DOHH2 (cell line): ENCODE measurements at regions not wholly inside any gene's neighbourhood (a gene's known extent, or its start where the extent isn't known, plus 50 kb on each side); places are given as distances from the start of the nearest gene placed in this dataset.

ENCODE experiments used
- H3F3A ChIP-seq: fragments of 200-600 bp; sonication (generic), shearing (Covaris generic); 2 replicates; pipeline ENCODE4 v1.6.0; 2016; ENCODE audit warnings: antibody characterized with exemption, mild to moderate bottlenecking; ENCODE audit not compliant: control insufficient read depth, insufficient read depth
- H3K27ac ChIP-seq: fragments of 200-600 bp; sonication (generic); 2 replicates; pipeline ENCODE4 v1.5.1; 2014; ENCODE audit warnings: low read depth, mild to moderate bottlenecking, low read length, moderate library complexity
- H3K27me3 ChIP-seq: fragments of 200-600 bp; sonication (generic); 2 replicates; pipeline ENCODE4 v1.6.1; 2014; ENCODE audit warnings: mild to moderate bottlenecking, low read length, mixed read lengths; ENCODE audit not compliant: control insufficient read depth
- H3K36me3 ChIP-seq: fragments of 200-600 bp; sonication (generic); 2 replicates; pipeline ENCODE4 v1.6.1; 2014; ENCODE audit warnings: mild to moderate bottlenecking, low read length, moderate library complexity, mixed read lengths; ENCODE audit not compliant: control insufficient read depth
- H3K4me1 ChIP-seq: fragments of 200-600 bp; sonication (generic); 2 replicates; pipeline ENCODE4 v1.6.1; 2014; ENCODE audit warnings: mild to moderate bottlenecking, low read length, mixed read lengths; ENCODE audit not compliant: control insufficient read depth
- H3K4me2 ChIP-seq: fragments of 200-600 bp; sonication (generic); 2 replicates; pipeline ENCODE4 v1.6.0; 2014; ENCODE audit warnings: mild to moderate bottlenecking, low read length, moderate library complexity
- H3K4me3 ChIP-seq: fragments of 200-600 bp; sonication (generic); 2 replicates; pipeline ENCODE4 v1.5.1; 2014; ENCODE audit warnings: mild to moderate bottlenecking, low read length, mixed read lengths
- H3K79me2 ChIP-seq: fragments of 200-600 bp; sonication (generic); 2 replicates; pipeline ENCODE4 v1.6.1; 2014; ENCODE audit warnings: mild to moderate bottlenecking, low read length, mixed read lengths; ENCODE audit not compliant: control insufficient read depth
- H3K9me2 ChIP-seq: fragments of 200-600 bp; sonication (generic); replicated peaks from 2 replicates; pipeline ENCODE4 v1.6.1; 2014; ENCODE audit warnings: mild to moderate bottlenecking, low read length, mixed read lengths; ENCODE audit not compliant: control insufficient read depth
- H3K9me3 ChIP-seq: fragments of 200-600 bp; sonication (generic); 2 replicates; pipeline ENCODE4 v1.6.1; 2014; ENCODE audit warnings: antibody characterized with exemption, low read length, mixed read lengths; ENCODE audit not compliant: control insufficient read depth, insufficient read depth
- H4K20me1 ChIP-seq: fragments of 200-600 bp; sonication (generic); 2 replicates; pipeline ENCODE4 v1.6.0; 2014; ENCODE audit warnings: low read depth, mild to moderate bottlenecking, antibody characterized with exemption, low read length, moderate library complexity; ENCODE audit not compliant: control insufficient read depth, insufficient read depth
- CTCF ChIP-seq: fragments of 200-600 bp; sonication (generic); IDR thresholded peaks from one replicate; pipeline ENCODE4 v1.5.1; 2014; ENCODE audit warnings: antibody characterized with exemption, mild to moderate bottlenecking, low read depth, low read length; ENCODE audit not compliant: poor library complexity, severe bottlenecking
- EZH2phosphoT487 ChIP-seq: fragments of 200-600 bp; sonication (generic); IDR thresholded peaks from 2 replicates; pipeline ENCODE4 v1.6.1; 2017; ENCODE audit warnings: borderline replicate concordance, mild to moderate bottlenecking, antibody characterized with exemption, low read length, moderate library complexity, mixed read lengths

- Histone ChIP-seq H4K20me1 (no peaks in the 10 kb centered on the region), H3K4me2 (no peak overlapping the region), H3K36me3 (no peaks in the 10 kb centered on the region), H3K4me3 (no peak overlapping the region), H3K27ac (no peak overlapping the region), H3K9me3 (no peaks in the 10 kb centered on the region), H3K9me2 (no peaks in the 10 kb centered on the region), H3K4me1 (no peaks in the 10 kb centered on the region), H3K79me2 (no peaks in the 10 kb centered on the region), H3K27me3 (no peaks in the 10 kb centered on the region), H3F3A (no peaks in the 10 kb centered on the region)
- TF ChIP-seq EZH2phosphoT487, result no peak
- no peak for TF ChIP-seq CTCF
Measured at GRCh38 chr6:104573350-104573749, 286.4 kb downstream of the HACE1 start.

- TF ChIP-seq EZH2phosphoT487 (no peak), CTCF (no peak)
- H3K79me2 ChIP-seq, result no peaks in the 10 kb centered on the region
- H3K4me2 ChIP-seq, result no peak overlapping the region
- no peak overlapping the region for H3K4me3 ChIP-seq
- no peaks in the 10 kb centered on the region for H3K36me3 ChIP-seq
- no peaks in the 10 kb centered on the region for H3K4me1 ChIP-seq
- H3K27ac ChIP-seq, result no peak overlapping the region
- H3F3A ChIP-seq, result no peaks in the 10 kb centered on the region
- no peaks in the 10 kb centered on the region for H4K20me1 ChIP-seq
- no peaks in the 10 kb centered on the region for H3K9me2 ChIP-seq
- no peaks in the 10 kb centered on the region for H3K27me3 ChIP-seq
- H3K9me3 ChIP-seq, result no peaks in the 10 kb centered on the region
Measured at GRCh38 chr6:104572901-104573300, 286.8 kb downstream of the HACE1 start.

GRCh38 chr6:104566411-104566810 lies 293.3 kb downstream of the HACE1 start:
- TF ChIP-seq EZH2phosphoT487 (no peak), CTCF (no peak)
- Histone ChIP-seq H3K4me1 (no peaks in the 10 kb centered on the region), H3K9me2 (no peaks in the 10 kb centered on the region), H3K4me3 (no peak overlapping the region), H3F3A (no peaks in the 10 kb centered on the region), H4K20me1 (no peaks in the 10 kb centered on the region), H3K36me3 (no peaks in the 10 kb centered on the region), H3K27ac (no peak overlapping the region), H3K27me3 (no peaks in the 10 kb centered on the region), H3K4me2 (no peak overlapping the region), H3K79me2 (no peaks in the 10 kb centered on the region), H3K9me3 (no peaks in the 10 kb centered on the region)

GRCh38 chr6:104563306-104563705 lies 296.4 kb downstream of the HACE1 start:
- Histone ChIP-seq H3K9me2 (no peaks in the 10 kb centered on the region), H3K36me3 (no peaks in the 10 kb centered on the region), H3K4me1 (no peaks in the 10 kb centered on the region), H3K4me3 (no peak overlapping the region), H3K79me2 (no peaks in the 10 kb centered on the region), H3K27ac (no peak overlapping the region), H3K9me3 (no peaks in the 10 kb centered on the region), H3K4me2 (no peak overlapping the region), H3F3A (no peaks in the 10 kb centered on the region), H4K20me1 (no peaks in the 10 kb centered on the region), H3K27me3 (no peaks in the 10 kb centered on the region)
- TF ChIP-seq EZH2phosphoT487, result no peak
- no peak for TF ChIP-seq CTCF
